ENCODE measurements at regions not wholly inside any gene's neighbourhood (a gene's known extent, or its start where the extent isn't known, plus 50 kb on each side); places are given as distances from the start of the nearest gene placed in this dataset.

- no peak for TF ChIP-seq CTCF (IDR thresholded peaks at IDR 0.05; ENCODE audit: low read depth, low read length)
- no peak overlapping the region for H3K4me3 ChIP-seq (ENCODE audit: low read depth, low read length)
Measured at GRCh38 chr10:57806675-57807074, 461.0 kb downstream of the IPMK start.

- TF ChIP-seq CTCF (IDR thresholded peaks at IDR 0.05; ENCODE audit: low read depth, low read length): no peak
- H3K4me3 ChIP-seq (ENCODE audit: low read depth, low read length): no peak overlapping the region
Measured at GRCh38 chr10:57799625-57800024, 468.1 kb downstream of the IPMK start.

- TF ChIP-seq CTCF (IDR thresholded peaks at IDR 0.05; ENCODE audit: low read depth, low read length): no peak
- no peak overlapping the region for H3K4me3 ChIP-seq (ENCODE audit: low read depth, low read length)
Measured at GRCh38 chr10:57798830-57799229, 468.9 kb downstream of the IPMK start.

- no peak overlapping the region for H3K4me3 ChIP-seq (ENCODE audit: low read depth, low read length)
- TF ChIP-seq CTCF (IDR thresholded peaks at IDR 0.05; ENCODE audit: low read depth, low read length): no peak
Measured at GRCh38 chr10:57791546-57791945, 476.1 kb downstream of the IPMK start.

- H3K4me3 ChIP-seq (ENCODE audit: low read depth, low read length): no peak overlapping the region
- no peak for TF ChIP-seq CTCF (IDR thresholded peaks at IDR 0.05; ENCODE audit: low read depth, low read length)
Measured at GRCh38 chr10:57790703-57791102, 477.0 kb downstream of the IPMK start.

- no peak for TF ChIP-seq CTCF (IDR thresholded peaks at IDR 0.05; ENCODE audit: low read depth, low read length)
- H3K4me3 ChIP-seq (ENCODE audit: low read depth, low read length): no peak overlapping the region
Measured at GRCh38 chr10:57788117-57788516, 479.6 kb downstream of the IPMK start.

- TF ChIP-seq CTCF (IDR thresholded peaks at IDR 0.05; ENCODE audit: low read depth, low read length): no peak
- no peak overlapping the region for H3K4me3 ChIP-seq (ENCODE audit: low read depth, low read length)
Measured at GRCh38 chr10:57786850-57787750, 480.6 kb downstream of the IPMK start.
